HG03108 (cell line): ENCODE measurements at regions not wholly inside any gene's neighbourhood (a gene's known extent, or its start where the extent isn't known, plus 50 kb on each side); places are given as distances from the start of the nearest gene placed in this dataset.

Experiments used
- ATAC-seq: cut with Tn5 transposase; IDR thresholded peaks from one replicate; pipeline ENCODE4 v1.9.1; 2021; ENCODE audit warnings: moderate library complexity; ENCODE audit not compliant: unreplicated experiment

- no peak for ATAC-seq
Observed at GRCh38 chr1:57957576-57957975, 533.7 kb upstream of the DAB1 start.

GRCh38 chr1:57951390-57951789 is 527.5 kb upstream of the DAB1 start:
- no peak for ATAC-seq

GRCh38 chr1:57949168-57949567 is 525.3 kb upstream of the DAB1 start:
- ATAC-seq = no peak

- ATAC-seq = no peak
Observed at GRCh38 chr1:57947471-57947870, 523.6 kb upstream of the DAB1 start.

- ATAC-seq = no peak
Observed at GRCh38 chr1:57945045-57945444, 521.2 kb upstream of the DAB1 start.

GRCh38 chr1:57943365-57943764 is 519.5 kb upstream of the DAB1 start:
- no peak for ATAC-seq

GRCh38 chr1:57934745-57935144 is 510.9 kb upstream of the DAB1 start:
- no peak for ATAC-seq

GRCh38 chr1:57927003-57927402 is 503.1 kb upstream of the DAB1 start:
- no peak for ATAC-seq

GRCh38 chr1:57926025-57926552 is 502.2 kb upstream of the DAB1 start:
- no peak for ATAC-seq

GRCh38 chr1:57925226-57925625 is 501.4 kb upstream of the DAB1 start:
- no peak for ATAC-seq

GRCh38 chr1:57922130-57922529 is 498.3 kb upstream of the DAB1 start:
- no peak for ATAC-seq

GRCh38 chr1:57916041-57916440 is 492.2 kb upstream of the DAB1 start:
- no peak for ATAC-seq

- no peak for ATAC-seq
Observed at GRCh38 chr1:57911427-57911826, 487.6 kb upstream of the DAB1 start.

- ATAC-seq = no peak
Observed at GRCh38 chr1:57910782-57911181, 486.9 kb upstream of the DAB1 start.

- ATAC-seq = no peak
Observed at GRCh38 chr1:57910305-57910704, 486.4 kb upstream of the DAB1 start.

GRCh38 chr1:57908147-57908890 is 484.5 kb upstream of the DAB1 start:
- no peak for ATAC-seq

GRCh38 chr1:57901208-57901919 is 477.5 kb upstream of the DAB1 start:
- no peak for ATAC-seq

- ATAC-seq = no peak
Observed at GRCh38 chr1:57898531-57898930, 474.7 kb upstream of the DAB1 start.

- no peak for ATAC-seq
Observed at GRCh38 chr1:57897581-57897980, 473.7 kb upstream of the DAB1 start.

- no peak for ATAC-seq
Observed at GRCh38 chr1:57894315-57894714, 470.5 kb upstream of the DAB1 start.

GRCh38 chr1:57889676-57890320 is 465.9 kb upstream of the DAB1 start:
- ATAC-seq = no peak

GRCh38 chr1:57887964-57888491 is 464.2 kb upstream of the DAB1 start:
- no peak for ATAC-seq
